HG03378 (cell line): ENCODE measurements at regions not wholly inside any gene's neighbourhood (a gene's known extent, or its start where the extent isn't known, plus 50 kb on each side); places are given as distances from the start of the nearest gene placed in this dataset.
"Not testable (repeated sequence)": the region's sequence is repeated elsewhere in the genome, so short reads cannot be mapped to it uniquely, and the experiment has no call there.

Source experiments
- ATAC-seq: cut with Tn5 transposase; IDR thresholded peaks from one replicate; pipeline ENCODE4 v1.9.1; 2021; ENCODE audit warnings: mild to moderate bottlenecking, moderate library complexity; ENCODE audit not compliant: unreplicated experiment

DNA sequence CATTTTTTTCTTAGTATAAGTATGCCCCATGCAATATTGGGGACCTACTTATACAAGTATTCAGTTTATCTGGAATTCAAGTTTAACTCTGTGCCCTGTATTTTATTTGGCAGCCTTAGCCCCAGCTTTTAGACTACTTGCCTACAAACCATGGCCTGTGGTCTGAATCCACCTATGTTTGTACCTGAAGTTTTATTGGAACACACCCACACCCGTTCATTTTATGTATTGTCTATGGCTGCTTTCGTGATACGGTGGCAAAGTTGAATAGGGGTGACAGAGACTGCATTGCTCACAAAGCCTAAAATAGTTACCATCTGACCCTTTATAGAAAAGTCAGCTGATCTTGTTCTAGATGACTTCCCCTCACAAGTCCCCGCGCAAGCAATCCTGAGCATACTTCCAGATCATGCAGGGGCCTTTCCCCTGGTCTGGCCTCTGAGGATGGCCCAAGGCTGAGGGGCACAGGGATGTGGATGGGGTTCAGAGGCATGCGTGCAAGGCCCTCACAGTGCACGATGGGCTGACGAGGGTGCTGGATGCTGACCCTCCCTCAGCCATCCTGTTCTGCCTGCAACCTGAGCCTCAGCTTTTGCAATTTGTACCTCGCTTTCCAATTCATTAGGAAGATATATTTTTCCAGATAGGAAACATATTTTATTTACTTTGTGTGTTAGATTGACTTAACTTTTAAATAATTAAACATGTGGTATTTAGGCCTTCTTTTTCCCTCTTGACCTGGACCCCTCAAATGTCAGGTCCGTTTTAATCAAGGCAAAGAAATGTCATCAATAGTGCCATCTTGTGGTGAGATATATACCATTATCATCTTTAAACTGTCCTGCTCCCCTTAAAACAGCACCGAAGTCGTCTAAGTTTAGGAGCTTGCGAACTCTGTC lies 527.3 kb upstream of the CCDC196 start:
- no peak for ATAC-seq

DNA sequence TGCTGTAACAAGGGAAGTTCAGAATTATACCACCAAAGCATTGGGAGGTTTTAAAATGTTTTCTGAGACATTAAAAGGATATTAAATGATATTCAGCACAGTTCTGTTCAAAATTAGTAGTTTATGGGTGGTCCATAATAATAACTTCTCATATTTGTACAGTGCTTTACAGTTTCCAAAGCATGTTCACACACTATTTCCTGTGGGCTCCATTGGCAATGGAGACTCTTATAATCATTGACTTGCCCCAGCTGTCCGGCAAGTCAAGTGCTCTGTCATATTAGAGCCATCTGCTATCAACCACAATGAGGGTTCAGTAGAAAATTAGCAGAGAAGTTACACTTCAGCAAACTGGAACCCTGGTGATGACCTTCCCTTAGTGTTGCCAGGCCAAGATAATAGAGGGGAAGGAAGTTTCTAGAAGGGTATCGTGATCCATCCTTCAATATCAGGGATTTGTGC lies 526.6 kb upstream of the CCDC196 start:
- ATAC-seq, result no peak

- no peak for ATAC-seq
These were observed 525.2 kb upstream of the CCDC196 start for GRCh38 chr14:65961004-65961403.

GRCh38 chr14:65962952-65963351 lies 523.2 kb upstream of the CCDC196 start:
- no peak for ATAC-seq

DNA sequence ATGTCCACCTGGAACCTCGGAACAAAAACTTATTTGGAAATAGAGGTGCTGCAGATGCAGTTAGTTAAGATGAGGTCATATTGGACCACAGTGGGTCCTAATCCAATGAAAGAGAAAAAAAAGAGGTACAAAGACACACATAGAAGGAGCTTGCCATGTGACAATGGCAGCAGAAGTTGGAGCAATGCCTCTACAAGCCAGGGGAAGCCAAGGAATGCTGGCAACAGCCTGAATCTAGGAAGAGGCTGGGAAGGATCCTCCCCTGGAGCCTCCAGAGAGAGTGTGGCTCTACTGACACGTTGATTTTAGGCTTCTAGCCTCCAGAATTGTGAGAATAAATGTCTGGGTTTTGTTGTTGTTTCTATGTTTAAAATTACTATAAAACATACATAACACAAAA lies 521.8 kb upstream of the CCDC196 start:
- no peak for ATAC-seq

GRCh38 chr14:65966188-65966587 lies 520.0 kb upstream of the CCDC196 start:
- ATAC-seq, result no peak

GRCh38 chr14:65972346-65972870 lies 513.8 kb upstream of the CCDC196 start:
- ATAC-seq, result no peak

DNA sequence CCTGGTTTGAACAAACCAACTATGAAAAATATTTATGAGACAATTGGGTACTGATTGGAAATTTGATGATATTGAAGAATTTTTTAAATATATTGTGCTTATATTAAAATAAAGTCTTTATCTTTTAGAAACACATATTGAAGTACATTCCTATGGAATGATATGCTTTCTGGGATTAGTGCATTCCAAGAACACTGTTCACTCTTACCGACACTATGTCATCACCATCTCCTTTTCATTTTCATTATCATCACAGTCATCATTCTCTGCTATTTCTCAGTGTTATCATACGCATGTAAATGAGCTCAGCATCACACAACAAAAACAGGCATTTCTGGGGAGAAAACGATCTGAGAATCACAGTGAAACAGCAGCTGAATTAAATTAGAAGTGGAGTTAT lies 513.3 kb upstream of the CCDC196 start:
- no peak for ATAC-seq

DNA sequence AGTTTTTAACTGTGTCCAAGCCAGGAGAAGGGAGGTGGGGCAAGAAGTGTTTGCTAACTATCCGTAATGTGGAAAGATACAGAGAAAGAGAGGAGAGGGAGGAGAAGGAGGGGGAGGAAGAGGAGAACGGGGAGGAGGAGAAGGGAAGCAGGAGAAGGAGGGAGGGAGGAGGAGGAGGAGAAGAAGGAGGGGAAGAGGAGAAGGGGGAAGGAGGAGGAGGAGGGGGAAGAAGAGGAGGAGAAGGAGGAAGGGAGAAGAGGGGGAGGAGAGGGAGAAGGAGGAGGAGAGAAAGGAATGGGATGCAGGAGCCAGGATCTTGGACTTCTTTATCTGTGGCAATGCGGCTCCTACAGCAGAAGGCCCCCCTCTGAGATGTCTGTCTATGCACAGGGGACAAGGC lies 510.3 kb upstream of the CCDC196 start:
- ATAC-seq, result no peak

DNA sequence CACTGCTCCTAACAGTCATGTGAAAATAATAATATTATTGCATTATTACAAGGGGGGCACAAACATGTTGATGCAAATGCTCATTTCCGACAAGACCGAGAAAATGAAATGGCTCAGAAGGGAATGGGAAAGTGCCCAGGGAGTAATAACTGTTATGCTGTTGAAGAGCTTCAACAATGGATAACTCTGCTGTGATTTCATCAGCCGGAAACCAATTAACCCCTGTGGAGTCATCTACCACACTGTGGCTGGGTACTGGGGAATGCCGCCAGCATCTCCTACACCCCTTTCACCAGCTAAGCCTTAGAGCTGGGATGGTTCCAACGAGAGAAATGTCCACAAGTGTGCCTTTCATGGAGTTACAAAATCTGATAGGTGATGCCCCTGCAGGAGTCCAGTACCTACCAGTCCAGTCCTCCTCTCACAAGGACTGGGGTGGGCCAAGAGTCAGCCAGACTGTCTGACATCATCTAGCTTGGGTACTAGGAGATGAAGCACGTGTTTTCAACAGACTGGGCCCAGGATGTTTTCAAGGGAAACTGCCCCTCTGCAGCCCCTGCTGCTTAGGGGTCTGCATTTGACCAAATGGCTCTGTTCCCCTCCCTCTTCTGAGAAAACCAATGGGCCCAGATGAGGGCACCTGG lies 509.3 kb upstream of the CCDC196 start:
- ATAC-seq, result no peak

- ATAC-seq, result no peak
These were observed 504.9 kb upstream of the CCDC196 start for GRCh38 chr14:65981192-65981843.

DNA sequence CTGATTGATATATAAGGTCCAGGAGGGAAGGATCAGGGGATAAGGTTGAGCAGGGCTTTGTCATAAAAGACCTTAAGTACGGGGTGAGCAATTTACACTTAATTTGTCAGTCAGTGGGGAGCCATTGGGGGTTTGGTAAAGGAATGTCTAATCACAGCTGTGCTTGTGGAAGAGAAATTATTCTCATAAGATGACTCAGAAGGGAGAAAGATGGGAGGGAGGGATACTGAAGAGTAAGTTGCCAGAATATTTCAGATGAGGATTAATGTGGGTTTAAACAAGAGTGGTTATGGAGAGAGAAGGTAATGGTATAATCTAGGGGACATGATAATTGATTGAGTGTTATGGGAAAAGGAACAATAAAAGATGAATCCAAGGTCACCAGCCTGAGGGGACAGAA lies 500.1 kb upstream of the CCDC196 start:
- no peak for ATAC-seq

DNA sequence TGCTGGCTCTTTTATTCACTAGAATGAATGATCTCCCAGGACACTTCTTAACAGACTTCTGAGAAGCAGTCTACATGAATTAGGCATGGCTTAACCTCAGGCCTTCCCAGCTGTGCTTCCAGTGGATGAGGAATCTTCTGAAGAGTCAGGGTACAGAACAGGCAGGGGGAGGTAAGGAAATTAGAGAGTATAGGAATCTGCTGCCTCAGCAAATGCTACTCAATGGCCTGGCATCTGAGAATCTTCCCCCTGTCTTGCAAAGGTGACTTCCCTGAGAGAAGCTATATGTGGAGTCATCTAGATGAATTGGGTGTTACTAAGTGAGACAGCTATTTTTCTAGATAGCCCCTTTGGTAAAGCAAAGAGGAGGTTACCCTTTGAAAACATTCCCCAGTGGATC lies 496.2 kb upstream of the CCDC196 start:
- ATAC-seq, result no peak

GRCh38 chr14:65991104-65991503 lies 495.1 kb upstream of the CCDC196 start:
- no peak for ATAC-seq

DNA sequence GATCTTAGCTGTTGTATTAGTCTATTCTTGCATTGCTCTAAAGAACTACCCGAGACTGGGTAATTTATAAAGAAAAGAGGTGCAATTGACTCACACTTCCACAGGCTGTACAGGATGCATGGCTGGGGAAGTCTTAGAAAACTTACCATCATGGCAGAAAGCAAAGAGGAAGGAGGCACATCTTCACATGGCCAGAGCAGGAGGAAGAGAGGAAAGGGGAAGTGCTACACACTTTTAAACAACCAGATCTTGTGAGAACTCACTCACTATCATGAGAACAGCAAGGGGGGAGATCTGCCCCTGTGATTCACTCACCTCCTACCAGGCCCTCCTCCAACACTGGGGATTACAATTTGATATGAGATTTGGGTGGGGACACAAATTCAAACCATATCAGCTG lies 494.2 kb upstream of the CCDC196 start:
- not testable (repeated sequence) for ATAC-seq

- ATAC-seq, result no peak
These were observed 493.1 kb upstream of the CCDC196 start for GRCh38 chr14:65993103-65993502.

- ATAC-seq, result no peak
These were observed 492.2 kb upstream of the CCDC196 start for GRCh38 chr14:65993996-65994395.

- ATAC-seq, result no peak
These were observed 488.8 kb upstream of the CCDC196 start for GRCh38 chr14:65997347-65997746.

DNA sequence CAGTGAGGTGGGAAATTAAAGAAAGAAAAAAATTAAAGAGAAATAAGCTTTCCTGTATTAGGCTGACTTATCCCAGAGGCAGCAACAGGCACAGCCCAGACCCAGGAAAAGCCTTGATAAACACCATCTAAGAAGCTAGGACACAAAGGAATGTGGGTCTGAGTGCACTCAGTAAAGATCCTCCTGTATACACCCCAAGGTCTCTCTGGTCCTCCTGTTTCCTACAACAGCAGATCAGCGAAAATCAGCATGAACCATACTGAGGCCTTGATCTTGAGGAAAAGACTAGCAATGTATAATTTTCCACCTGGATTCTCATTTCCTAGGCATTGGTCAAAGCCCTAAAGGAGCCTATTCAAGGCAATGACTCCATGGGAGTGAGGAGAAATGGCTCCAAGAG lies 486.3 kb upstream of the CCDC196 start:
- no peak for ATAC-seq

DNA sequence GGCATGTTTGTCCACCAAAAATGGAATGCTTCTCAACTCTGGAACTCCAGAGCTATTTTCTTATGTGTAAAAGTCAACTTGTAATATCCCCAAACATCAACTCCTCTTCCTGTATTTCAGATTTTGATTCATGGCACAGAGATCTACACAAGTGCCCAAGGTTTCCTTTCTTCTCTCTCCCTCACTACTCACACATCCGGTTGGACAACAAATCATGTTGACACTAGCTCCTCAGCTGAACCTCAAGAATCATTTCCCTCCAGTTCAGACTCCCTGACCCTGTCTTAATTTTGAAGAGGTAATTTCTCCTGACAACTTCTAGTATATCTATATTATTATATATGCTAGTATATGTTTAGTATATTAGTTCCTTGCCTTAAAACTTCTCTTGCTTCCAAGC lies 485.4 kb upstream of the CCDC196 start:
- no peak for ATAC-seq

DNA sequence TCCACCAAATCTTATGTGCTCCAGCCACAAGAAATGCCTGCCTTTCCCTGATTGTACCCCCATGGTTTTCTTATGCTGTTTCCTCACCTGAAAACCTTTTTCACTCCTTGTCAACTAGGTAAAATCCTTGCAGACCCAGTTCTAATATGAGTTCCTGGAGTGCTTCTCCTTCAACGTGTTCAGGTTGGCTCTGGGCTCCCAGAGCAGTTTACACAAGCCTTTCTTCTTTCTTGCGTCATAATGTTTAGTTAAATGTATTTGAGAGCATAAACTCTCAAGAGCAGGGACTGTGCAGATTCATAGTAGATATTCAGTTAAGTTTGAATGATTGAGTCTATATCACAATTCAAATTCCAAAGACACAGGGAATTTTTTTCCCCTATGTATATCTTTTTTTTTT lies 484.8 kb upstream of the CCDC196 start:
- ATAC-seq, result no peak
